SKM-1 treated with dmso at 0.1 percent for 144 hours (cell line): ENCODE measurements at regions not wholly inside any gene's neighbourhood (a gene's known extent, or its start where the extent isn't known, plus 50 kb on each side); places are given as distances from the start of the nearest gene placed in this dataset.

Source experiments
- DNase-seq: peaks from one replicate; lab custom pipeline; 2025; ENCODE audit not compliant: unreplicated experiment; lab: John Stamatoyannopoulos, UW

GRCh38 chrX:58051346-58051745 is 141.1 kb upstream of the ZXDA start:
- no peak for DNase-seq

DNA sequence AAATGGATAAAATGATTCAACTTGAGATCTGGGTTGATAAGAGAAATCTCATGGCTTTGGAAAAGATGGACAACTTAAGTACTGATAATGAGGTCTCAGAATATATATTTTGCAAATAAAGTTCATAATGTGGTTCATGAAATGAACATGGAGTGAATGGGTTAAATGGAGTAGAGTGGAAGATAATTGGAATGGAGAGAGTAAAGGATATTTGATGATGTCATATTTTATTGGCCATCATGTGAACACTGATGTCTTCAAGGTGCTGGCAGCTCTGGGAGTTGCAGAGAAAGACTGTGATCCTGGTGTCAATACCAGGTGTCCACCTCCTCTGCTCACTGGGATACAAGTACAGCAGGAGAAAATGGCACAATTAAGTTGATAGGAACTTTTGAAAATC is 133.9 kb upstream of the ZXDA start:
- no peak for DNase-seq

DNA sequence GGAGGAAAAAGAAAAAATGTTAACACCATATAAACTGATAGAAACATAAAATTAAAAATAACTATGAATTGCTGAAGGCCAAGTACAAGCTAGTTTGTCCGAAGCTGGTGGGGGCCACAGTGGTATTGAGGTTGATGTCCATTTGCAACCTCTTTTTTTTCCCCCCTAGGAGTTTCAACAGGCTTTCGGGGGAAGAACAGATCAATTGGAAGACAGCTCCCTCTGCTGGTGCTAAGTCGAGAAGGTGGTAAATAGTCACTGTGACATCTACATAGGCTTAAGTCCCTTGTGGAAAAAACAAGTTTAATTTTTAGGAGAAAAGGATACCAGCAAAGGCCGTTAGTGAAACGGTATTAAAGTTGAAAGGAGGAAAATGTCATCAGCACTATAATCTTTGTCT is 115.7 kb upstream of the ZXDA start:
- peak; percentile 3 for DNase-seq

- no peak for DNase-seq
These were observed 75.7 kb upstream of the ZXDA start for GRCh38 chrX:57985951-57986350.

- no peak for DNase-seq
These were observed 74.4 kb upstream of the ZXDA start for GRCh38 chrX:57984620-57985019.

- no peak for DNase-seq
These were observed 67.7 kb upstream of the ZXDA start for GRCh38 chrX:57977992-57978391.

- DNase-seq, result no peak
These were observed 54.7 kb upstream of the ZXDA start for GRCh38 chrX:57964975-57965374.
